Hematopoietic multipotent progenitor cell (in vitro differentiated cells): ENCODE measurements at regions not wholly inside any gene's neighbourhood (a gene's known extent, or its start where the extent isn't known, plus 50 kb on each side); places are given as distances from the start of the nearest gene placed in this dataset. TPM values are rescaled to one million over a fixed set of nuclear protein-coding genes. Genes with fewer than 3 reads are reported as not detected.

Experiments
- DNase-seq, 3 donors: peaks; one replicate each; pipeline ENCODE4 v3.0.0-alpha.2; 2011 to 2015; ENCODE audit warnings: low read depth in 2 of 3, low spot score in 2 of 3
- small RNA-seq: library from RNA; depleted of rRNA; stranded (forward); fragments of <200 nt; gene quantifications from one replicate; pipeline ENCODE3, GENCODE V24; 2012

GRCh38 chr14:41973178-41973577 is 366.5 kb downstream of the LRFN5 start:
- DNase-seq, result no peak

- no peak for DNase-seq
These were observed 365.9 kb downstream of the LRFN5 start for GRCh38 chr14:41972531-41972930.

DNA sequence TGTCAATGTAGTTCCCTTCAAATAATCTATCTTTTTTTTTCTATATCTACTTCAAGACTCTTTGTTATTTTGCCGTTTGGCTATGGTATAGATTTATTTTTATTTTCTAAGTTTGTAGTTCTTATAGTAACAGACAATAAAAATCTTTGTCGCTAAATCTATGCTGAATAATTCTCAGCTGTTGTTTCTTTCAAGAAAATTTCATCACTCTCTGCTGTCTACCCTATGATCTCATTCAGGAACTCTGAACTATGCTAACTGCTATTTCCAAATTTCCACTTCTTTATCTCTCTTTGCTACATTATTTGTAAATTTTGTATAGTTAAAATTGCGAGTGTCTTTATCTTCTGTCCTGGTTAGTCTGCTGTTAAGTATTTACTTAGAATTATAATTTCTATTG is 353.6 kb downstream of the LRFN5 start:
- no peak for DNase-seq

DNA sequence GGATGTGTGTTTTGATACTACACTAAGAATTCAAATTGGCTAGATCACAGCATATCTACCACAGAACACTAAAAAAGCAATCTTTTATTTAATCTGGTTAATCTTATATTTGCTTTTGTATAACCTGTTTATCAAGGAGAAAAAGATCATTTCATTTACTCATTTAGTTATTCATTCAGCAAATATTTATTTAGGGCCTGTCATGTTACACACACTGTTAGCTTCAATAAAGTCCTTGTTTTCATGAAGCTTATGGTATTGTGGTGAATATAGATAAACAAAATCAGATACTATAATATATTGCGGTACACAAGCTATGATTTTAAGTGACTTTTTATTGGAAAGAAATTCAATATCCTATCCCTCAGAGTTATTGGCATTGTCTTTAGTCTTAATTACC is 350.8 kb downstream of the LRFN5 start:
- no peak for DNase-seq

Small RNA genes in the stretch of these regions (small RNA-seq; reads per million reads assigned to genes)
- gene AL163153.1 (not detected), gene AL358913.1 (not detected), gene AL442163.3 (not detected)
